ENCODE measurements at regions not wholly inside any gene's neighbourhood (a gene's known extent, or its start where the extent isn't known, plus 50 kb on each side); places are given as distances from the start of the nearest gene placed in this dataset.
"Not testable (repeated sequence)": the region's sequence is repeated elsewhere in the genome, so short reads cannot be mapped to it uniquely, and the experiment has no call there.

DNA sequence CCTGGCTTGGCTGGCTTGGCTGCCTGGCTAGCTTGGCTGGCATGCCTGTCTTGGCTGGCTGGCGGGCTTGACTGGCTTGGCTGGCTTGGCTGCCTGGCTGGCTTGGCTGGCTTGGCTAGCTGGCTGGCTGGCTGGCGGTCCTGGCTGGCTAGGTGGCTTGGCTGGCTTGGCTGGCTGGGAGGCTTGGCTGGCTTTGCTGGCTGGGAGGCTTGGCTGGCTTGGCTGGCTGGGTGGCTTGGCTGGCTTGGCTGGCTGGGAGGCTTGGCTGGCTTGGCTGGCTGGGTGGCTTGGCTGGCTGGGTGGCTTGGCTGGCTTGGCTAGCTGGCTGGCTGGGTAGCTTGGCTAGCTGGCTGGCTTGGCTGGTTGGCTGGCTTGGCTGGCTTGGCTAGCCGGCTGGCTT, 2824.5 kb downstream of the RPIA start:
- H3K27ac ChIP-seq; H3K9me3 ChIP-seq; DNase-seq; H3K4me3 ChIP-seq; H3K4me1 ChIP-seq (ENCODE audit: insufficient read depth); H3K36me3 ChIP-seq; intact Hi-C loops (cut with DNase I); H3K27me3 ChIP-seq: not testable (repeated sequence)
- whole genome bisulfite sequencing, 3 donors: 81 to 87% (median 83%) methylated on average over 2 to 3 of the region's 3 CpGs

DNA sequence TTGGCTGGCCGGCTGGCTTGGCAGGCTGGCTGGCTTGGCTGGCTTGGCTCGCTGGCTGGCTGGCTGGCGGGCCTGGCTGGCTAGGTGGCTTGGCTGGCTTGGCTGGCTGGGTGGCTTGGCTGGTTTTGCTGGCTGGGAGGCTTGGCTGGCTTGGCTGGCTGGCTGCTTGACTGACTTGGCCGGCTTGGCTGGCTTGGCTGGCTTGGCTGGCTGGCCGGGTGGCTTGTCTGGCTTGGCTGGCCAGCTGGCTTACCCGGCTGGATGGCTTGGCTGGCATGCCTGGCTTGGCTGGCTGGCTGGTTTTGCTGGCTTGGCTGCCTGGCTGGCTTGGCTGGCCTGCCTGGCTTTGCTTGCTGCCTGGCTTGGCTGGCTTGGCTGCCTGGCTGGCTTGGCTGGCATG, 2825.2 kb downstream of the RPIA start:
- H3K9me3 ChIP-seq; H3K36me3 ChIP-seq; intact Hi-C loops (cut with DNase I); H3K27ac ChIP-seq; DNase-seq; H3K4me3 ChIP-seq; H3K27me3 ChIP-seq; H3K4me1 ChIP-seq (ENCODE audit: insufficient read depth): not testable (repeated sequence)
- 85 to 95% methylated on average over 6 of the region's 6 CpGs; no CpG with 5 or more reads in 1 of the 3 donors for WGBS, 3 donors

DNA sequence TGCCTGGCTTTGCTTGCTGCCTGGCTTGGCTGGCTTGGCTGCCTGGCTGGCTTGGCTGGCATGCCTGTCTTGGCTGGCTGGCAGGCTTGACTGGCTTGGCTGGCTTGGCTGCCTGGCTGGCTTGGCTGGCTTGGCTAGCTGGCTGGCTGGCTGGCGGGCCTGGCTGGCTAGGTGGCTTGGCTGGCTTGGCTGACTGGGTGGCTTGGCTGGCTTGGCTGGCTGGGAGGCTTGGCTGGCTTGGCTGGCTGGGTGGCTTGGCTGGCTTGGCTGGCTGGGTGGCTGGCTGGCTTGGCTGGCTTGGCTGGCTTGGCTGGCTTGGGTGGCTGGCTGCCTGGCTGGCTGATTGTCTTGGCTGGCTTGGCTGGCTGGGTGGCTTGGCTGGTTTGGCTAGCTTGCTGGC, 2826.4 kb downstream of the RPIA start:
- 60 to 91% (median 82%) methylated on average over 1 of the region's 1 CpG for WGBS, 3 donors
- DNase-seq; H3K4me1 ChIP-seq (ENCODE audit: insufficient read depth); intact Hi-C loops (cut with DNase I); H3K4me3 ChIP-seq; H3K9me3 ChIP-seq; H3K27ac ChIP-seq; H3K36me3 ChIP-seq; H3K27me3 ChIP-seq: not testable (repeated sequence)

DNA sequence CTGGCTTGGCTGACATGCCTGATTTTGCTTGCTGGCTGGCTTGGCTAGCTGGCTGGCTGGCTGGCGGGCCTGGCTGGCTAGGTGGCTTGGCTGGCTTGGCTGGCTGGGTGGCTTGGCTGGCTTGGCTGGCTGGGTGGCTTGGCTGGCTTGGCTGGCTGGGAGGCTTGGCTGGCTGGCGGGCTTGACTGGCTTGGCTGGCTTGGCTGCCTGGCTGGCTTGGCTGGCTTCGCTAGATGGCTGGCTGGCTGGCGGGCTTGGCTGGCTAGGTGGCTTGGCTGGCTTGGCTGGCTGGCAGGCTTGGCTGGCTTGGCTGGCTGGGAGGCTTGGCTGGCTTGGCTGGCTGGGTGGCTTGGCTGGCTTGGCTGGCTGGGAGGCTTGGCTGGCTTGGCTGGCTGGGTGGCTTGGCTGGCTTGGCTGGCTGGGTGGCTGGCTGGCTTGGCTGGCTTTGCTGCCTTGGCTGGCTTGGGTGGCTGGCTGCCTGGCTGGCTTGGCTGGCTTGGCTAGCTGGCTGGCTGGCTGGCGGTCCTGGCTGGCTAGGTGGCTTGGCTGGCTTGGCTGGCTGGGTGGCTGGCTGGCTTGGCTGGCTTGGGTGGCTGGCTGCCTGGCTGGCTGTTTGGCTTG, 2827.0 kb downstream of the RPIA start:
- H3K4me3 ChIP-seq; H3K27me3 ChIP-seq; intact Hi-C loops (cut with DNase I); H3K9me3 ChIP-seq; H3K36me3 ChIP-seq; H3K4me1 ChIP-seq (ENCODE audit: insufficient read depth); H3K27ac ChIP-seq: not testable (repeated sequence)
- WGBS, 3 donors: 79 to 100% (median 88%) methylated on average over 3 to 5 of the region's 5 CpGs
- DNase-seq: peak in 1 of 5 donors; percentile 1

DNA sequence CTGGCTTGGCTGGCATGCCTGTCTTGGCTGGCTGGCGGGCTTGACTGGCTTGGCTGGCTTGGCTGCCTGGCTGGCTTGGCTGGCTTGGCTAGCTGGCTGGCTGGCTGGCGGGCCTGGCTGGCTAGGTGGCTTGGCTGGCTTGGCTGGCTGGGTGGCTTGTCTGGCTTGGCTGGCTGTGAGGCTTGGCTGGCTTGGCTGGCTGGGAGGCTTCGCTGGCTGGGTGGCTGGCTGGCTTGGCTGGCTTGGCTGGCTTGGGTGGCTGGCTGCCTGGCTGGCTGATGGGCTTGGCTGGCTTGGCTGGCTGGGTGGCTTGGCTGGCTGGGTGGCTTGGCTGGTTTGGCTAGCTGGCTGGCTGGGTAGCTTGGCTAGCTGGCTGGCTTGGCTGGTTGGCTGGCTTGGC, 2827.9 kb downstream of the RPIA start:
- H3K27me3 ChIP-seq; H3K36me3 ChIP-seq; H3K4me1 ChIP-seq (ENCODE audit: insufficient read depth); H3K9me3 ChIP-seq; DNase-seq; H3K27ac ChIP-seq; H3K4me3 ChIP-seq; intact Hi-C loops (cut with DNase I): not testable (repeated sequence)
- WGBS, 3 donors: 83 to 87% methylated on average over 1 to 2 of the region's 3 CpGs; no CpG with 5 or more reads in 1 of the 3 donors

DNA sequence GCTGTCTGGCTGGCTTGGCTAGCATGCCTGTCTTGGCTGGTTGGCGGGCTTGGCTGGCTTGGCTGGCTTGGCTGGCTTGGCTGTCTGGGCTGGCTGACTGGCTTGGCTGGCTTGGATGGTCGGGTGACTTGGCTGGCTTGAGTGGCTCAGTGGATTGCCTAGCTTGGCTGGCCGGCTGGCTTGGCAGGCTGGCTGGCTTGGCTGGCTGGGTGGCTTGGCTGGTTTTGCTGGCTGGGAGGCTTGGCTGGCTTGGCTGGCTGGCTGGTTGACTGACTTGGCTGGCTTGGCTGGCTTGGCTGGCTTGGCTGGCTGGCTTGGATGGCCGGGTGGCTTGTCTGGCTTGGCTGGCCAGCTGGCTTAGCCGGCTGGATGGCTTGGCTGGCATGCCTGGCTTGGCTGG, 2828.4 kb downstream of the RPIA start:
- H3K4me1 ChIP-seq (ENCODE audit: insufficient read depth); H3K27ac ChIP-seq; H3K36me3 ChIP-seq; H3K4me3 ChIP-seq; H3K27me3 ChIP-seq; H3K9me3 ChIP-seq; intact Hi-C loops (cut with DNase I): not testable (repeated sequence)
- WGBS, 3 donors: 90 to 100% (median 100%) methylated on average over 1 to 2 of the region's 5 CpGs
- DNase-seq: peak in 1 of 5 donors; percentile 5

DNA sequence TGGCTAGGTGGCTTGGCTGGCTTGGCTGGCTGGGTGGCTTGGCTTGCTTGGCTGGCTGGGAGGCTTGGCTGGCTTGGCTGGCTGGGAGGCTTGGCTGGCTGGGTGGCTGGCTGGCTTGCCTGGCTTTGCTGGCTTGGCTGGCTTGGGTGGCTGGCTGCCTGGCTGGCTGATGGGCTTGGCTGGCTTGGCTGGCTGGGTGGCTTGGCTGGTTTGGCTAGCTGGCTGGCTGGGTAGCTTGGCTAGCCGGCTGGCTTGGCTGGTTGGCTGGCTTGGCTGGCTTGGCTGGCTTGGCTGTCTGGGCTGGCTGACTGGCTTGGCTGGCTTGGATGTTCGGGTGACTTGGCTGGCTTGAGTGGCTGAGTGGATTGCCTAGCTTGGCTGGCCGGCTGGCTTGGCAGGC, 2829.1 kb downstream of the RPIA start:
- H3K27ac ChIP-seq; H3K36me3 ChIP-seq; DNase-seq; H3K4me3 ChIP-seq; H3K4me1 ChIP-seq (ENCODE audit: insufficient read depth); H3K9me3 ChIP-seq; H3K27me3 ChIP-seq; intact Hi-C loops (cut with DNase I): not testable (repeated sequence)
- 79 to 100% (median 84%) methylated on average over 1 to 3 of the region's 3 CpGs for WGBS, 3 donors

DNA sequence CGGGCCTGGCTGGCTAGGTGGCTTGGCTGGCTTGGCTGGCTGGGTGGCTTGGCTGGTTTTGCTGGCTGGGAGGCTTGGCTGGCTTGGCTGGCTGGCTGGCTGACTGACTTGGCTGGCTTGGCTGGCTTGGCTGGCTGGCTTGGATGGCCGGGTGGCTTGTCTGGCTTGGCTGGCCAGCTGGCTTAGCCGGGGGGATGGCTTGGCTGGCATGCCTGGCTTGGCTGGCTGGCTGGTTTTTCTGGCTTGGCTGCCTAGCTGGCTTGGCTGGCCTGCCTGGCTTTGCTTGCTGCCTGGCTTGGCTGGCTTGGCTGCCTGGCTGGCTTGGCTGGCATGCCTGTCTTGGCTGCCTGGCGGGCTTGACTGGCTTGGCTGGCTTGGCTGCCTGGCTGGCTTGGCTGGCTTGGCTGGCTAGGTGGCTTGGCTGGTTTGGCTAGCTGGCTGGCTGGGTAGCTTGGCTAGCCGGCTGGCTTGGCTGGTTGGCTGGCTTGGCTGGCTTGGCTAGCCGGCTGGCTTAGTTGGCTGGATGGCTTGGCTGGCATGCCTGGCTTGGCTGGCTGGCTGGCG, 2829.6 kb downstream of the RPIA start:
- H3K27me3 ChIP-seq; DNase-seq; H3K27ac ChIP-seq; H3K4me3 ChIP-seq; intact Hi-C loops (cut with DNase I); H3K36me3 ChIP-seq; H3K4me1 ChIP-seq (ENCODE audit: insufficient read depth); H3K9me3 ChIP-seq: not testable (repeated sequence)
- 62 to 100% (median 92%) methylated on average over 2 to 4 of the region's 7 CpGs for WGBS, 3 donors

DNA sequence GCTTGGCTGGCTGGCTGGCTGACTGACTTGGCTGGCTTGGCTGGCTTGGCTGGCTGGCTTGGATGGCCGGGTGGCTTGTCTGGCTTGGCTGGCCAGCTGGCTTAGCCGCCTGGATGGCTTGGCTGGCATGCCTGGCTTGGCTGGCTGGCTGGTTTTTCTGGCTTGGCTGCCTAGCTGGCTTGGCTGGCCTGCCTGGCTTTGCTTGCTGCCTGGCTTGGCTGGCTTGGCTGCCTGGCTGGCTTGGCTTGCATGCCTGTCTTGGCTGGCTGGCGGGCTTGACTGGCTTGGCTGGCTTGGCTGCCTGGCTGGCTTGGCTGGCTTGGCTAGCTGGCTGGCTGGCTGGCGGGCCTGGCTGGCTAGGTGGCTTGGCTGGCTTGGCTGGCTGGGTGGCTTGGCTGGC, 2830.5 kb downstream of the RPIA start:
- H3K27ac ChIP-seq; H3K4me1 ChIP-seq (ENCODE audit: insufficient read depth); H3K27me3 ChIP-seq; intact Hi-C loops (cut with DNase I); H3K4me3 ChIP-seq; DNase-seq; H3K9me3 ChIP-seq; H3K36me3 ChIP-seq: not testable (repeated sequence)
- 68 to 77% methylated on average over 2 of the region's 4 CpGs; no CpG with 5 or more reads in 1 of the 3 donors for WGBS, 3 donors

DNA sequence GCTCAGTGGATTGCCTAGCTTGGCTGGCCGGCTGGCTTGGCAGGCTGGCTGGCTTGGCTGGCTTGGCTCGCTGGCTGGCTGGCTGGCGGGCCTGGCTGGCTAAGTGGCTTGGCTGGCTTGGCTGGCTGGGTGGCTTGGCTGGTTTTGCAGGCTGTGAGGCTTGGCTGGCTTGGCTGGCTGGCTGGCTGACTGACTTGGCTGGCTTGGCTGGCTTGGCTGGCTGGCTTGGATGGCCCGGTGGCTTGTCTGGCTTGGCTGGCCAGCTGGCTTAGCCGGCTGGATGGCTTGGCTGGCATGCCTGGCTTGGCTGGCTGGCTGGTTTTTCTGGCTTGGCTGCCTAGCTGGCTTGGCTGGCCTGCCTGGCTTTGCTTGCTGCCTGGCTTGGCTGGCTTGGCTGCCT, 2831.4 kb downstream of the RPIA start:
- H3K27ac ChIP-seq; intact Hi-C loops (cut with DNase I); DNase-seq; H3K36me3 ChIP-seq; H3K9me3 ChIP-seq; H3K4me3 ChIP-seq; H3K27me3 ChIP-seq; H3K4me1 ChIP-seq (ENCODE audit: insufficient read depth): not testable (repeated sequence)
- 80 to 85% methylated on average over 1 to 5 of the region's 5 CpGs; no CpG with 5 or more reads in 1 of the 3 donors for WGBS, 3 donors

DNA sequence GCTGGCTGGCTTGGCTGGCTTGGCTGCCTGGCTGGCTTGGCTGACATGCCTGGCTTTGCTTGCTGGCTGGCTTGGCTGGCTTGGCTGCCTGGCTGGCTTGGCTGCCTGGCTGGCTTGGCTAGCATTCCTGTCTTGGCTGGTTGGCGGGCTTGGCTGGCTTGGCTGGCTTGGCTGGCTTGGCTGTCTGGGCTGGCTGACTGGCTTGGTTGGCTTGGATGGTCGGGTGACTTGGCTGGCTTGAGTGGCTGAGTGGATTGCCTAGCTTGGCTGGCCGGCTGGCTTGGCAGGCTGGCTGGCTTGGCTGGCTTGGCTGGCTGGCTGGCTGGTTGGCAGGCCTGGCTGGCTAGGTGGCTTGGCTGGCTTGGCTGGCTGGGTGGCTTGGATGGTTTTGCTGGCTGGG, 2832.3 kb downstream of the RPIA start:
- H3K27me3 ChIP-seq; H3K27ac ChIP-seq; DNase-seq; H3K36me3 ChIP-seq; H3K4me1 ChIP-seq (ENCODE audit: insufficient read depth); intact Hi-C loops (cut with DNase I); H3K9me3 ChIP-seq; H3K4me3 ChIP-seq: not testable (repeated sequence)
- 77 to 90% methylated on average over 2 to 3 of the region's 3 CpGs; no CpG with 5 or more reads in 1 of the 3 donors for WGBS, 3 donors

DNA sequence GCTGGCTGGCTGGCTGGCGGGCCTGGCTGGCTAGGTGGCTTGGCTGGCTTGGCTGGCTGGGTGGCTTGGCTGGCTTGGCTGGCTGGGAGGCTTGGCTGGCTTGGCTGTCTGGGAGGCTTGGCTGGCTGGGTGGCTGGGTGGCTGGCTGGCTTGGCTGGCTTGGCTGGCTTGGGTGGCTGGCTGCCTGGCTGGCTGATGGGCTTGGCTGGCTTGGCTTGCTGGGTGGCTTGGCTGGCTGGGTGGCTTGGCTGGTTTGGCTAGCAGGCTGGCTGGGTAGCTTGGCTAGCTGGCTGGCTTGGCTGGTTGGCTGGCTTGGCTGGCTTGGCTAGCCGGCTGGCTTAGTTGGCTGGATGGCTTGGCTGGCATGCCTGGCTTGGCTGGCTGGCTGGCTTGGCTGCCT, 2834.1 kb downstream of the RPIA start:
- H3K27me3 ChIP-seq; H3K36me3 ChIP-seq; intact Hi-C loops (cut with DNase I); H3K4me3 ChIP-seq; DNase-seq; H3K27ac ChIP-seq; H3K9me3 ChIP-seq; H3K4me1 ChIP-seq (ENCODE audit: insufficient read depth): not testable (repeated sequence)
- WGBS, 3 donors: 83 to 96% (median 86%) methylated on average over 1 of the region's 2 CpGs
